H1 (cell line): ENCODE measurements at regions not wholly inside any gene's neighbourhood (a gene's known extent, or its start where the extent isn't known, plus 50 kb on each side); places are given as distances from the start of the nearest gene placed in this dataset.

Experiments
- KDM5A ChIP-seq: fragments of 200-600 bp; IDR thresholded peaks from 2 replicates; pipeline ENCODE4 v1.7.1; 2012; ENCODE audit warnings: mild to moderate bottlenecking, low read length, inconsistent platforms, mixed read lengths
- MAFK ChIP-seq: IDR thresholded peaks from 2 replicates; pipeline ENCODE4 v1.6.1; 2012; ENCODE audit warnings: low read depth, mild to moderate bottlenecking, improper control_type of control experiment, low read length
- POLR2A ChIP-seq, 2 experiments: IDR thresholded peaks; 1 replicate in 1 of 2; 2 replicates in 1 of 2; pipeline ENCODE4 v1.6.1; 2011; ENCODE audit warnings: low read depth in 2 of 2, low read length in 2 of 2, mild to moderate bottlenecking in 2 of 2; ENCODE audit errors: control extremely low read depth in 1 of 2
- TF ChIP-seq, protein P1 (sequence below): fragments of 300-600 bp; sonication (generic); IDR thresholded peaks from 2 replicates; pipeline ENCODE4 v1.7.1; 2012; ENCODE audit warnings: low read length, moderate library complexity, mild to moderate bottlenecking, inconsistent platforms; ENCODE audit not compliant: insufficient replicate concordance

DNA sequence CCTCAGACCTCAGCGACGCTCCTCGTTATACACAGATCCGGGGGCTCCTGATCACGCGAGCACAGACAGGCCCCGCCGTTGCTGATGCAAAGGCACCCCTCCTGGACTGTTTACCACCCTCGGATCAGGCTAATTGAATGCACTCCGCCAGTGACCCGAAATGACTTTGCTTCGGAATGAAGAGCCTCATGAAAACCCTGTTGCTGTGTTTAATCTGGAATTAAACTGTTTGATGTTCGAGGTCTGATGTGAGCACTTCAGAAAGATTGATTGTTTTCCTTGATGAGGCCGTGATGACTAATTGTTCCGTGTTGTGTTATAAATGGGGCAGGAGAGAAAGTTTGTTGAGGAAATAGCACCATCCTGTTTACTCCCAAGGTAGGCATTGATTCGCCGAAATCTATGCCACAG, 190.5 kb upstream of the PPP1R26 start (continued):
- TF ChIP-seq, protein P1, sequence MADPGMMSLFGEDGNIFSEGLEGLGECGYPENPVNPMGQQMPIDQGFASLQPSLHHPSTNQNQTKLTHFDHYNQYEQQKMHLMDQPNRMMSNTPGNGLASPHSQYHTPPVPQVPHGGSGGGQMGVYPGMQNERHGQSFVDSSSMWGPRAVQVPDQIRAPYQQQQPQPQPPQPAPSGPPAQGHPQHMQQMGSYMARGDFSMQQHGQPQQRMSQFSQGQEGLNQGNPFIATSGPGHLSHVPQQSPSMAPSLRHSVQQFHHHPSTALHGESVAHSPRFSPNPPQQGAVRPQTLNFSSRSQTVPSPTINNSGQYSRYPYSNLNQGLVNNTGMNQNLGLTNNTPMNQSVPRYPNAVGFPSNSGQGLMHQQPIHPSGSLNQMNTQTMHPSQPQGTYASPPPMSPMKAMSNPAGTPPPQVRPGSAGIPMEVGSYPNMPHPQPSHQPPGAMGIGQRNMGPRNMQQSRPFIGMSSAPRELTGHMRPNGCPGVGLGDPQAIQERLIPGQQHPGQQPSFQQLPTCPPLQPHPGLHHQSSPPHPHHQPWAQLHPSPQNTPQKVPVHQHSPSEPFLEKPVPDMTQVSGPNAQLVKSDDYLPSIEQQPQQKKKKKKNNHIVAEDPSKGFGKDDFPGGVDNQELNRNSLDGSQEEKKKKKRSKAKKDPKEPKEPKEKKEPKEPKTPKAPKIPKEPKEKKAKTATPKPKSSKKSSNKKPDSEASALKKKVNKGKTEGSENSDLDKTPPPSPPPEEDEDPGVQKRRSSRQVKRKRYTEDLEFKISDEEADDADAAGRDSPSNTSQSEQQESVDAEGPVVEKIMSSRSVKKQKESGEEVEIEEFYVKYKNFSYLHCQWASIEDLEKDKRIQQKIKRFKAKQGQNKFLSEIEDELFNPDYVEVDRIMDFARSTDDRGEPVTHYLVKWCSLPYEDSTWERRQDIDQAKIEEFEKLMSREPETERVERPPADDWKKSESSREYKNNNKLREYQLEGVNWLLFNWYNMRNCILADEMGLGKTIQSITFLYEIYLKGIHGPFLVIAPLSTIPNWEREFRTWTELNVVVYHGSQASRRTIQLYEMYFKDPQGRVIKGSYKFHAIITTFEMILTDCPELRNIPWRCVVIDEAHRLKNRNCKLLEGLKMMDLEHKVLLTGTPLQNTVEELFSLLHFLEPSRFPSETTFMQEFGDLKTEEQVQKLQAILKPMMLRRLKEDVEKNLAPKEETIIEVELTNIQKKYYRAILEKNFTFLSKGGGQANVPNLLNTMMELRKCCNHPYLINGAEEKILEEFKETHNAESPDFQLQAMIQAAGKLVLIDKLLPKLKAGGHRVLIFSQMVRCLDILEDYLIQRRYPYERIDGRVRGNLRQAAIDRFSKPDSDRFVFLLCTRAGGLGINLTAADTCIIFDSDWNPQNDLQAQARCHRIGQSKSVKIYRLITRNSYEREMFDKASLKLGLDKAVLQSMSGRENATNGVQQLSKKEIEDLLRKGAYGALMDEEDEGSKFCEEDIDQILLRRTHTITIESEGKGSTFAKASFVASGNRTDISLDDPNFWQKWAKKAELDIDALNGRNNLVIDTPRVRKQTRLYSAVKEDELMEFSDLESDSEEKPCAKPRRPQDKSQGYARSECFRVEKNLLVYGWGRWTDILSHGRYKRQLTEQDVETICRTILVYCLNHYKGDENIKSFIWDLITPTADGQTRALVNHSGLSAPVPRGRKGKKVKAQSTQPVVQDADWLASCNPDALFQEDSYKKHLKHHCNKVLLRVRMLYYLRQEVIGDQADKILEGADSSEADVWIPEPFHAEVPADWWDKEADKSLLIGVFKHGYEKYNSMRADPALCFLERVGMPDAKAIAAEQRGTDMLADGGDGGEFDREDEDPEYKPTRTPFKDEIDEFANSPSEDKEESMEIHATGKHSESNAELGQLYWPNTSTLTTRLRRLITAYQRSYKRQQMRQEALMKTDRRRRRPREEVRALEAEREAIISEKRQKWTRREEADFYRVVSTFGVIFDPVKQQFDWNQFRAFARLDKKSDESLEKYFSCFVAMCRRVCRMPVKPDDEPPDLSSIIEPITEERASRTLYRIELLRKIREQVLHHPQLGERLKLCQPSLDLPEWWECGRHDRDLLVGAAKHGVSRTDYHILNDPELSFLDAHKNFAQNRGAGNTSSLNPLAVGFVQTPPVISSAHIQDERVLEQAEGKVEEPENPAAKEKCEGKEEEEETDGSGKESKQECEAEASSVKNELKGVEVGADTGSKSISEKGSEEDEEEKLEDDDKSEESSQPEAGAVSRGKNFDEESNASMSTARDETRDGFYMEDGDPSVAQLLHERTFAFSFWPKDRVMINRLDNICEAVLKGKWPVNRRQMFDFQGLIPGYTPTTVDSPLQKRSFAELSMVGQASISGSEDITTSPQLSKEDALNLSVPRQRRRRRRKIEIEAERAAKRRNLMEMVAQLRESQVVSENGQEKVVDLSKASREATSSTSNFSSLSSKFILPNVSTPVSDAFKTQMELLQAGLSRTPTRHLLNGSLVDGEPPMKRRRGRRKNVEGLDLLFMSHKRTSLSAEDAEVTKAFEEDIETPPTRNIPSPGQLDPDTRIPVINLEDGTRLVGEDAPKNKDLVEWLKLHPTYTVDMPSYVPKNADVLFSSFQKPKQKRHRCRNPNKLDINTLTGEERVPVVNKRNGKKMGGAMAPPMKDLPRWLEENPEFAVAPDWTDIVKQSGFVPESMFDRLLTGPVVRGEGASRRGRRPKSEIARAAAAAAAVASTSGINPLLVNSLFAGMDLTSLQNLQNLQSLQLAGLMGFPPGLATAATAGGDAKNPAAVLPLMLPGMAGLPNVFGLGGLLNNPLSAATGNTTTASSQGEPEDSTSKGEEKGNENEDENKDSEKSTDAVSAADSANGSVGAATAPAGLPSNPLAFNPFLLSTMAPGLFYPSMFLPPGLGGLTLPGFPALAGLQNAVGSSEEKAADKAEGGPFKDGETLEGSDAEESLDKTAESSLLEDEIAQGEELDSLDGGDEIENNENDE = no peak
- TF ChIP-seq POLR2A (IDR thresholded peaks at IDR 0.05; ENCODE audit: control extremely low read depth in 1 of 2, low read depth in 2 of 2, low read length in 2 of 2) (no peak), MAFK (no peak), KDM5A (no peak)
